ENCODE measurements at regions not wholly inside any gene's neighbourhood (a gene's known extent, or its start where the extent isn't known, plus 50 kb on each side); places are given as distances from the start of the nearest gene placed in this dataset.
"Not testable (repeated sequence)": the region's sequence is repeated elsewhere in the genome, so short reads cannot be mapped to it uniquely, and the experiment has no call there.

- TF ChIP-seq, protein P1, sequence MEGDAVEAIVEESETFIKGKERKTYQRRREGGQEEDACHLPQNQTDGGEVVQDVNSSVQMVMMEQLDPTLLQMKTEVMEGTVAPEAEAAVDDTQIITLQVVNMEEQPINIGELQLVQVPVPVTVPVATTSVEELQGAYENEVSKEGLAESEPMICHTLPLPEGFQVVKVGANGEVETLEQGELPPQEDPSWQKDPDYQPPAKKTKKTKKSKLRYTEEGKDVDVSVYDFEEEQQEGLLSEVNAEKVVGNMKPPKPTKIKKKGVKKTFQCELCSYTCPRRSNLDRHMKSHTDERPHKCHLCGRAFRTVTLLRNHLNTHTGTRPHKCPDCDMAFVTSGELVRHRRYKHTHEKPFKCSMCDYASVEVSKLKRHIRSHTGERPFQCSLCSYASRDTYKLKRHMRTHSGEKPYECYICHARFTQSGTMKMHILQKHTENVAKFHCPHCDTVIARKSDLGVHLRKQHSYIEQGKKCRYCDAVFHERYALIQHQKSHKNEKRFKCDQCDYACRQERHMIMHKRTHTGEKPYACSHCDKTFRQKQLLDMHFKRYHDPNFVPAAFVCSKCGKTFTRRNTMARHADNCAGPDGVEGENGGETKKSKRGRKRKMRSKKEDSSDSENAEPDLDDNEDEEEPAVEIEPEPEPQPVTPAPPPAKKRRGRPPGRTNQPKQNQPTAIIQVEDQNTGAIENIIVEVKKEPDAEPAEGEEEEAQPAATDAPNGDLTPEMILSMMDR (IDR thresholded peaks at IDR 0.05; ENCODE audit: low read depth, low read length, missing control alignments), result no peak
- in situ Hi-C loops (cut with HindIII; ENCODE audit: low sequenced_read_pairs), result no loop called here
- H3K4me3 ChIP-seq (ENCODE audit: low read depth, low read length), result no peak overlapping the region
- no peak for DNase-seq (ENCODE audit: low read depth)
Observed at GRCh38 chr10:118882741-118883140, 128.0 kb upstream of the CACUL1 start.

DNA sequence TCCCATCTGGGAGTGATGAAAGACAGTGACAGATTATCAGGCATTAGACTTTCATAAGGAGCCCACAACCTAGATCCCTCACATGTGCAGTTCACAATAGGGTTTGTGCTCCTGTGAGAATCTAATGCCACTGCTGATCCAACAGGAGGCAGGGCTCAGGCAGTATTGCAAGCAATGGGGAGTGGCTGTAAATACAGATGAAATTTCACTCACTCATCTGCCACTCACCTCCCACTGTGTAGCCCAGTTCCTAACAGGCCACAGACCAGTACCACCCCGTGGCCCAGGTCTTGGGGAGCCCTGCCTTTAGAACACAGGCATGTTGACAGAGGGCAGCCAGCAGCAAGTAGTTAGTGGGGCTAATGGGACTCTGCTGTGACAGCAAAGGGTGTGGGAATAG lies 137.3 kb upstream of the NANOS1 start:
- TF ChIP-seq, protein P1 (IDR thresholded peaks at IDR 0.05; ENCODE audit: low read depth, low read length, missing control alignments), result no peak
- no peak for DNase-seq (ENCODE audit: low read depth)
- H3K4me3 ChIP-seq (ENCODE audit: low read depth, low read length), result no peak overlapping the region
- in situ Hi-C loops (cut with HindIII; ENCODE audit: low sequenced_read_pairs), result no loop called here

DNA sequence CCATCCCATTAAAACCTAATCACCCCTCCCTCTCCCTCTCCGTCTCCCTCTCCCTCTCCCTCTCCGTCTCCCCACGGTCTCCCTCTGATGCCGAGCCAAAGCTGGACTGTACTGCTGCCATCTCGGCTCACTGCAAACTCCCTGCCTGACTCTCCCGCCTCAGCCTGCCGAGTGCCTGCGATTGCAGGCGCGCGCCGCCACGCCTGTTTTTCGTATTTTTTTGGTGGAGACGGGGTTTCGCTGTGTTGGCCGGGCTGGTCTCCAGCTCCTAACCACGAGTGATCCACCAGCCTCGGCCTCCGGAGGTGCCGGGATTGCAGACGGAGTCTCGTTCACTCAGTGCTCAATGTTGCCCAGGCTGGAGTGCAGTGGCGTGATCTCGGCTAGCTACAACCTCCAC lies 134.6 kb upstream of the NANOS1 start:
- in situ Hi-C loops (cut with HindIII; ENCODE audit: low sequenced_read_pairs); H3K4me3 ChIP-seq (ENCODE audit: low read depth, low read length); DNase-seq (ENCODE audit: low read depth): not testable (repeated sequence)

DNA sequence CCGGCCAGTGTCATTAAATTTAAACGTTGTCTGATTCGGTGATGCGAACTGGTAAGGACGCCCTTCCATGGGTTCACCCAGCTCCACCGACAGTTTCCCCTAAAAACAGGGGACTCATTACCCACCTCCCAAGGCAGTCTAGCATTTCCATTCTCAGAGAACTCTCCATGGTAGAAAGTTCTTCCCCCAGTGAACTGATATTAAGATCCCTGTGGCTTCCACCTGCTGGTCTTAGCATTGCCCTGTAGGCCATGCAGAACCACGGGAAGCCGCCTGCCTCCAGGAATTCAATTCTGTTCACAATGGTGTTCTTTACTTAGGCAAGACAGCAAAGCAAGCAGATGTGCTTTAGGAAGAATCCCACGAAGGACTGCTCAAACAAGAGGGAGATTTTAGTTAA lies 128.9 kb upstream of the NANOS1 start:
- H3K4me3 ChIP-seq (ENCODE audit: low read depth, low read length), result no peak overlapping the region
- in situ Hi-C loops (cut with HindIII; ENCODE audit: low sequenced_read_pairs), result loop anchor here (5.0 kb wide), 1 partner anchor 67 kb away; no protein-coding TSS in a partner anchor
- DNase-seq (ENCODE audit: low read depth), result no peak
- TF ChIP-seq, protein P1 (IDR thresholded peaks at IDR 0.05; ENCODE audit: low read depth, low read length, missing control alignments), result no peak

DNA sequence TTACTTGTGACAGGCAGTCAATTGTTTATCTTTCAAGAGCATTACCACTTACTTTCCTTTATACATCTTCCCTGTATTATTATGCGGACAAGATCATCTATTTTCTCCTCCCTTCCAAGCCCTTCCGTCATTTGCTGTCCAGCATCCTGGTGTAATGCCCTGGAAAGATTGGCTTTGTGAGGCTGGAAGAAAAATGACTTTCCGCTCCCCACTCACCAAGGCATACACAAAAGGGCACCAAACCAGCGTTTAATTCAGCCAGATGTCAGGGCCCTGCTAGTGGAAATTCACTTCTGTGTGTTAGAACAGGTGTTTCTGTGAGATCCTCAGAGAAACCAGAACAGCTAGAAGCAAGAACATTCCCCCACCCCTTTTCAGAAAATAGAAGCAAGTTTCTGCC lies 128.1 kb upstream of the NANOS1 start:
- in situ Hi-C loops (cut with HindIII; ENCODE audit: low sequenced_read_pairs), result loop anchor here (5.0 kb wide), 1 partner anchor 66 kb away; no protein-coding TSS in a partner anchor
- TF ChIP-seq, protein P1 (IDR thresholded peaks at IDR 0.05; ENCODE audit: low read depth, low read length, missing control alignments), result no peak

GRCh38 chr10:118901906-118902305 lies 127.6 kb upstream of the NANOS1 start:
- in situ Hi-C loops (cut with HindIII; ENCODE audit: low sequenced_read_pairs), result loop anchor here (5.0 kb wide), 1 partner anchor 65 kb away; no protein-coding TSS in a partner anchor
- peak; percentile 2 for DNase-seq (ENCODE audit: low read depth)
- no peak overlapping the region for H3K4me3 ChIP-seq (ENCODE audit: low read depth, low read length)
- TF ChIP-seq, protein P1 (IDR thresholded peaks at IDR 0.05; ENCODE audit: low read depth, low read length, missing control alignments), result no peak

More for the DNA sequence above, 128.1 kb upstream of the NANOS1 start:
- no peak for DNase-seq (ENCODE audit: low read depth)
- no peak overlapping the region for H3K4me3 ChIP-seq (ENCODE audit: low read depth, low read length)

GRCh38 chr10:118902656-118903055 lies 126.9 kb upstream of the NANOS1 start:
- H3K4me3 ChIP-seq (ENCODE audit: low read depth, low read length); DNase-seq (ENCODE audit: low read depth): not testable (repeated sequence)
- in situ Hi-C loops (cut with HindIII; ENCODE audit: low sequenced_read_pairs), result loop anchor here (5.0 kb wide), 1 partner anchor 65 kb away; no protein-coding TSS in a partner anchor

GRCh38 chr10:118903251-118903650 lies 126.3 kb upstream of the NANOS1 start:
- DNase-seq (ENCODE audit: low read depth), result no peak
- in situ Hi-C loops (cut with HindIII; ENCODE audit: low sequenced_read_pairs), result loop anchor here (5.0 kb wide), 1 partner anchor 64 kb away; no protein-coding TSS in a partner anchor
- TF ChIP-seq, protein P1 (IDR thresholded peaks at IDR 0.05; ENCODE audit: low read depth, low read length, missing control alignments), result no peak
- H3K4me3 ChIP-seq (ENCODE audit: low read depth, low read length), result no peak overlapping the region

Data from astrocyte of the cerebellum (primary cell).